ENCODE measurements at regions not wholly inside any gene's neighbourhood (a gene's known extent, or its start where the extent isn't known, plus 50 kb on each side); places are given as distances from the start of the nearest gene placed in this dataset.

DNA sequence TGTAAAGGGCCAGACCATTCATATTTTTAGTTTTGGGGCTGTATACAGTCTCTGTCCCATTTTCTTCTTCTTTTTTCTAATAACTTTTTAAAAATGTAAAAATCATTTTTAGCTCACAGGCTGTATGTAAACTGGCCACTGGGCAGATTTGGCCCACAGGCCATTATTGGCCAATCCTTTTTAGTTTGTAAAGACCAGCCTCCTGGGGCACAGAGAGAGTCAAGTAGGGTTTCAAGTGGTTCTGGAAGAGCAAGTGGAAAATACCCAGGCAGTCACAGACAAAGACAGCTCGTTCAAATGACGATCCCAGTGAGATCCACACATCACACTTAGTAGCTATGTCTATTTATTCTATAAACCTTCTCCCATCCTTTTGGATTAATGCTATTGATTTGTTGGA lies 150.2 kb upstream of the ARHGAP20 start:
- TF ChIP-seq, protein P1, sequence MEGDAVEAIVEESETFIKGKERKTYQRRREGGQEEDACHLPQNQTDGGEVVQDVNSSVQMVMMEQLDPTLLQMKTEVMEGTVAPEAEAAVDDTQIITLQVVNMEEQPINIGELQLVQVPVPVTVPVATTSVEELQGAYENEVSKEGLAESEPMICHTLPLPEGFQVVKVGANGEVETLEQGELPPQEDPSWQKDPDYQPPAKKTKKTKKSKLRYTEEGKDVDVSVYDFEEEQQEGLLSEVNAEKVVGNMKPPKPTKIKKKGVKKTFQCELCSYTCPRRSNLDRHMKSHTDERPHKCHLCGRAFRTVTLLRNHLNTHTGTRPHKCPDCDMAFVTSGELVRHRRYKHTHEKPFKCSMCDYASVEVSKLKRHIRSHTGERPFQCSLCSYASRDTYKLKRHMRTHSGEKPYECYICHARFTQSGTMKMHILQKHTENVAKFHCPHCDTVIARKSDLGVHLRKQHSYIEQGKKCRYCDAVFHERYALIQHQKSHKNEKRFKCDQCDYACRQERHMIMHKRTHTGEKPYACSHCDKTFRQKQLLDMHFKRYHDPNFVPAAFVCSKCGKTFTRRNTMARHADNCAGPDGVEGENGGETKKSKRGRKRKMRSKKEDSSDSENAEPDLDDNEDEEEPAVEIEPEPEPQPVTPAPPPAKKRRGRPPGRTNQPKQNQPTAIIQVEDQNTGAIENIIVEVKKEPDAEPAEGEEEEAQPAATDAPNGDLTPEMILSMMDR (IDR thresholded peaks at IDR 0.05; ENCODE audit: low read depth, low read length): no peak
- in situ Hi-C loops (cut with HindIII; ENCODE audit: low sequenced_read_pairs): no loop called here
- no peak for DNase-seq (ENCODE audit: low read depth, low spot score)
- H3K4me3 ChIP-seq (ENCODE audit: low read depth, low read length): no peak overlapping the region

DNA sequence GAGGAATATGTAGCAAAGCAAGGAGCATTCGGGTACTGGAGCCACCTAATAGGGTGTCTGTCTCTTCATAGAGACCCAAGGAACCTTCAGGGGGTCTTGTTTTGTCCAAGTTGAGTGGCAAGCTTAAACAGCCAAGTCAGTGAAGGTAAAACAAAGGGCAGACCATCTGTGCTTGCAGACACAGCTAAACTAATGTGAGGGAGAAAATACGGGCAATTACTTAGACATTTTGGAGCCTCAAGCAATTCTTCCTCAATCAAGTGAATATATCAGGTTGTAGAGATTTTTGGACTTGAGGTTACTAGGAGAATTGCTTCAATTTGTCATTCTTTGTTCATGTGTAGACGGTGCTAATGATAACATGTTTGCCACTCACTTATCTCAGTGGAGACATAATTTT lies 148.2 kb upstream of the ARHGAP20 start:
- TF ChIP-seq, protein P1 (IDR thresholded peaks at IDR 0.05; ENCODE audit: low read depth, low read length): no peak
- in situ Hi-C loops (cut with HindIII; ENCODE audit: low sequenced_read_pairs): no loop called here
- H3K4me3 ChIP-seq (ENCODE audit: low read depth, low read length): no peak overlapping the region
- no peak for DNase-seq (ENCODE audit: low read depth, low spot score)

DNA sequence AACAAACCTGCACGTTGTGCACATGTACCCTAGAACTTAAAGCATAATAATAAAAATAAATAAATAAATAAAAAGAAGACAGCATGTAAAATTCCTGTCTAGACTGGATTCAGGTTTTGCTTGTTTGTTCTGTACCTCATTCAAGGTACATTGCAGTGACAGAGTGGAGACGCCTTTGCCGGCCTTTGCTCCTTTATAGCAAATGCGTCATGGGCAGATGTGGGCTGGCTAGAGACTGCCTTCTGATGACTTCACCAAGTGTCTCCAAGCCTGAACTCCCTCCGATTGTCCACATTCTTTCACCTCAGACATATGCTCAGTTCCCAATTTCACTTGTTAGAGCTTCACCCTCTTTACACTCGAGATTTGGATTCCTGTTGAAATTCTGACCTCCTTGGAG lies 147.8 kb upstream of the ARHGAP20 start:
- DNase-seq (ENCODE audit: low read depth, low spot score): no peak
- in situ Hi-C loops (cut with HindIII; ENCODE audit: low sequenced_read_pairs): no loop called here
- TF ChIP-seq, protein P1 (IDR thresholded peaks at IDR 0.05; ENCODE audit: low read depth, low read length): no peak
- no peak overlapping the region for H3K4me3 ChIP-seq (ENCODE audit: low read depth, low read length)

DNA sequence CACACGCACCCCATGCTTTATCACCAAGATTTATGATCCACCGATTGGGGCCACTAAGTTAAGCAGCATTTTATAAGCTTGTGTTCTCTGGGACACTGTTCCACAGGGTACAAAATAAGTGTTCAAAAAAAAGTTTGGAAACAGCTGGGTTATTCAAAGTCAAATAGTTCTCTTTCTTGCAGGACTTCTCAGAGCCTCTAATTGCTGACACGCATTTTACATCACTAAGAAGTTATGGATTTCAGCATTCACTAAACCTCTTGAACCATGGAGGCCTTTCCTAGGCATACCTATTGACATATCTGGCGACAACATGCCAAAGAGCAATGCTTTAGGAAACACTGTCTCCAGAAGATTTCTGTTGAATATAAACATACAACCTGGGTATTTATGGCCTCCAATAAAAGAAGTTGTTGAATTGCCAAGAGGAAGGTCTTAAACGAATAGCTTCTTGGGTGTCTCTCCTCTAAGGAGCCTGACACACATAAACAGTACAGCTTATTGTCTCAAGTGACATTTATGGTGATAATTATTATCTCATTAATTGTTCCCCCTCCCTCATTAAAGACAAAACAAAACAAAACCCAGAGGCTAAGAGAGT lies 147.1 kb upstream of the ARHGAP20 start:
- no peak for DNase-seq (ENCODE audit: low read depth, low spot score)
- in situ Hi-C loops (cut with HindIII; ENCODE audit: low sequenced_read_pairs): no loop called here
- TF ChIP-seq, protein P1 (IDR thresholded peaks at IDR 0.05; ENCODE audit: low read depth, low read length): no peak
- H3K4me3 ChIP-seq (ENCODE audit: low read depth, low read length): no peak overlapping the region

DNA sequence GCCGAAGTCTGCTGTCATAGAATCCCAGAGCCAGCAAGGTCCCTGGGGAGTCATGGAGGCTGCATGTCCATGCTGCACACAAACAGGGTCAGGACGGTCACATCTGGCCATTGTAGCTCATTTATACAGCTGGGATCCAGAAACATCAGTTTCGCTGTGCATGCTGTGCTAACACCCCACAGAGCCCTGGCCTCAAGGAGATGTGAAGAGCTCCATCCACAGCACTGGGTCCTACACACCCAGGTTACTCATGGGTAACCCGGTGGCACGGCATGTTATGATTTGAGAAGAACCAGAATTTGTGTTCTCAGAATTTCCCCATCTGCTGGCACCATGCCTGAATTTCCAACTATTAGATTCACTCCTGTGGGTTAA lies 146.3 kb upstream of the ARHGAP20 start:
- peak; percentile 65 for DNase-seq (ENCODE audit: low read depth, low spot score)
- no peak overlapping the region for H3K4me3 ChIP-seq (ENCODE audit: low read depth, low read length)
- TF ChIP-seq, protein P1 (IDR thresholded peaks at IDR 0.05; ENCODE audit: low read depth, low read length): no peak
- in situ Hi-C loops (cut with HindIII; ENCODE audit: low sequenced_read_pairs): no loop called here

DNA sequence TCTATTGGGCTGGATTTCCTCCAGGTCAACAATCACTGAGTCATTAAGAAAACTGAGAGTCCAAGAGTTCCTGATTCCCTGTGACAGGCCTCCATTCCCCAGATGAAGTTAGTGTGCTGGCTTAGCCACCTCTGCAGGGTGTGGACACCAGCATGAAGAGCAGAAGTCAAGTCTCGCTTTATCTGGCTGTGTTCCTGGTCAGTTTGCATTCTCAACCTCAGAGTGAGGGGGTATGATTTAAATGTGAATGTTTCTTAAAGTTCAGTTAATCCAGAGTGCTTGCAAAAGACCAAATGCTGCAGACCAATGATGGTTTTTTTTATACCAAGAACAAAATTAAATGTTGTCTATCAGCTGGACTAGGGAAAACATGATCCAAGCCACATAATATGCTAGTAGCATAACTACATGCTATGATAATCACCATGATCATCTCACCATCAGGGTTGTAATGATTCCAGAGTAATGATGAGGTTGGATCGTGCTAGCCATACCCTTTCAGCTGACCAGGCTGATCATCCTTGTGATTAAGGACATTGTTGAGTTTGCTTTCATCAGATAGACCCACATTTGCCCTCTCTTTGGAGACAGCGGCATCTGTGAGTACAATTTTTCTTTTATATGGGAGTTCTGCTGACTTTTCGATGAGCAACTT lies 145.8 kb upstream of the ARHGAP20 start:
- H3K4me3 ChIP-seq (ENCODE audit: low read depth, low read length): no peak overlapping the region
- in situ Hi-C loops (cut with HindIII; ENCODE audit: low sequenced_read_pairs): no loop called here
- DNase-seq (ENCODE audit: low read depth, low spot score): peak; percentile 74
- TF ChIP-seq, protein P1 (IDR thresholded peaks at IDR 0.05; ENCODE audit: low read depth, low read length): no peak
